CD14-positive monocyte (primary cell): ENCODE measurements at regions not wholly inside any gene's neighbourhood (a gene's known extent, or its start where the extent isn't known, plus 50 kb on each side); places are given as distances from the start of the nearest gene placed in this dataset.

Source experiments
- DNase-seq, 3 donors: peaks; one replicate each; pipeline ENCODE4 v3.0.0-alpha.2; 2011 to 2022
- H2AFZ ChIP-seq: 2 replicates; pipeline ENCODE4 v1.6.0; 2012; ENCODE audit warnings: mild to moderate bottlenecking, low read depth, low read length, inconsistent platforms; ENCODE audit not compliant: insufficient read depth, poor library complexity, severe bottlenecking
- H3K27ac ChIP-seq, 2 donors: 1 replicate in 1 of 2; 2 replicates in 1 of 2; pipeline ENCODE4 v1.5.1; 2012 to 2013; ENCODE audit warnings: low read length in 2 of 2, control low read depth in 1 of 2, inconsistent platforms in 1 of 2, low read depth in 1 of 2, mild to moderate bottlenecking in 1 of 2
- H3K27me3 ChIP-seq, 2 donors: one replicate each; pipeline versions ENCODE4 v1.6.0 to v1.6.1; 2011 to 2013; ENCODE audit warnings: low read length in 2 of 2; ENCODE audit not compliant: control insufficient read depth in 2 of 2, insufficient read depth in 2 of 2
- H3K36me3 ChIP-seq, 2 donors: replicated peaks in 1 of 2; 1 replicate in 1 of 2; 2 replicates in 1 of 2; pipeline versions ENCODE4 v1.5.1 to v1.6.1; 2012 to 2013; ENCODE audit warnings: low read length in 2 of 2, control low read depth in 1 of 2, inconsistent platforms in 1 of 2, mild to moderate bottlenecking in 1 of 2; ENCODE audit not compliant: insufficient read depth in 2 of 2, control insufficient read depth in 1 of 2
- H3K4me1 ChIP-seq, 2 donors: 1 replicate in 1 of 2; 2 replicates in 1 of 2; pipeline versions ENCODE4 v1.5.1 to v1.6.1; 2012 to 2013; ENCODE audit warnings: low read length in 2 of 2, control low read depth in 1 of 2, inconsistent platforms in 1 of 2, mild to moderate bottlenecking in 1 of 2, moderate library complexity in 1 of 2; ENCODE audit not compliant: insufficient read depth in 2 of 2, control insufficient read depth in 1 of 2
- H3K4me2 ChIP-seq: replicated peaks from 2 replicates; pipeline ENCODE3; 2012; ENCODE audit warnings: low read length, moderate library complexity, mild to moderate bottlenecking; ENCODE audit not compliant: poor library complexity, severe bottlenecking; ENCODE audit errors: extremely low read depth
- H3K4me3 ChIP-seq, 3 experiments: fragments of 200-600 bp in 1 of 3; sonication (generic) in 1 of 3; replicated peaks in 1 of 3; 1 replicate in 2 of 3; 2 replicates in 1 of 3; pipeline ENCODE4 v1.5.1; 2011 to 2013; ENCODE audit warnings: low read length in 3 of 3, mild to moderate bottlenecking in 3 of 3, control low read depth in 2 of 3, low read depth in 2 of 3, inconsistent platforms in 1 of 3, moderate library complexity in 1 of 3
- H3K79me2 ChIP-seq: 2 replicates; pipeline ENCODE4 v1.6.0; 2012; ENCODE audit warnings: mild to moderate bottlenecking, control low read depth, inconsistent platforms, low read length, moderate library complexity; ENCODE audit not compliant: insufficient read depth
- H3K9ac ChIP-seq: 2 replicates; pipeline ENCODE4 v1.6.0; 2017; ENCODE audit warnings: low read length, mild to moderate bottlenecking; ENCODE audit not compliant: insufficient read depth, poor library complexity, severe bottlenecking
- H3K9me3 ChIP-seq, 2 donors: replicated peaks in 1 of 2; 1 replicate in 1 of 2; 2 replicates in 1 of 2; pipeline versions ENCODE4 v1.5.1 to v1.6.1; 2012 to 2013; ENCODE audit warnings: low read length in 2 of 2, control low read depth in 1 of 2; ENCODE audit not compliant: control insufficient read depth in 1 of 2, insufficient read depth in 1 of 2
- H4K20me1 ChIP-seq: 2 replicates; pipeline ENCODE4 v1.6.0; 2012; ENCODE audit warnings: mild to moderate bottlenecking, low read length, control low read depth, moderate library complexity; ENCODE audit not compliant: insufficient read depth
- H3K27ac Mint-ChIP-seq, 7 donors: one replicate each; pipeline ENCODE4 v1.8.0; 2020; ENCODE audit warnings: mild to moderate bottlenecking in 7 of 7, mixed read lengths in 7 of 7, moderate library complexity in 6 of 7, inconsistent platforms in 2 of 7
- H3K27me3 Mint-ChIP-seq, 3 donors: one replicate each; pipeline ENCODE4 v1.8.0; 2021 to 2022; ENCODE audit warnings: low read depth in 3 of 3, mild to moderate bottlenecking in 3 of 3, mixed read lengths in 3 of 3, moderate library complexity in 3 of 3, inconsistent platforms in 1 of 3
- H3K36me3 Mint-ChIP-seq, 2 donors: one replicate each; pipeline ENCODE4 v1.8.0; 2020; ENCODE audit warnings: mixed read lengths in 2 of 2, inconsistent platforms in 1 of 2, mild to moderate bottlenecking in 1 of 2
- H3K4me1 Mint-ChIP-seq: one replicate; pipeline ENCODE4 v1.8.0; 2020; ENCODE audit warnings: mild to moderate bottlenecking, mixed read lengths
- H3K4me3 Mint-ChIP-seq, 2 donors: one replicate each; pipeline ENCODE4 v1.8.0; 2020; ENCODE audit warnings: mild to moderate bottlenecking in 2 of 2, mixed read lengths in 2 of 2, moderate library complexity in 1 of 2
- H3K9me3 Mint-ChIP-seq, 7 donors: one replicate each; pipeline ENCODE4 v1.8.0; 2020 to 2022; ENCODE audit warnings: mixed read lengths in 7 of 7, mild to moderate bottlenecking in 6 of 7, moderate library complexity in 6 of 7, inconsistent platforms in 2 of 7
- CTCF ChIP-seq: fragments of 200-600 bp; IDR thresholded peaks from one replicate; pipeline ENCODE4 v1.8.0; 2022; ENCODE audit warnings: antibody characterized with exemption, mild to moderate bottlenecking
- WGBS: methylation state at CpG from one replicate; pipeline ENCODE4 v1.1.5; 2013; ENCODE audit warnings: missing lambda C conversion rate; ENCODE audit not compliant: insufficient coverage; 5-methylcytosine and 5-hydroxymethylcytosine counted together
- intact Hi-C, 2 donors: fragments of 100-400 bp; cut with micrococcal nuclease; formaldehyde crosslinking; loops; one replicate each; pipeline versions ENCODE4 v1.15.0 to v1.15.1; 2023

- H3K79me2 ChIP-seq, result no peaks in the 10 kb centered on the region
- Mint-ChIP-seq H3K27me3 (no peaks in the 10 kb centered on the region), H3K27ac (no peak overlapping the region), H3K4me1 (peaks cover 4% of the 10 kb centered on the region), H3K36me3 (no peaks in the 10 kb centered on the region), H3K9me3 (peaks cover 8 to 31% (median 22%) of the 10 kb centered on the region in 7 donors), H3K4me3 (no peak overlapping the region)
- H3K4me2 ChIP-seq, result no peak overlapping the region
- intact Hi-C loops, result no loop called here
- peaks cover 14 to 15% of the 10 kb centered on the region in 2 donors for H3K9me3 ChIP-seq
- no peak overlapping the region for H3K4me3 ChIP-seq
- H3K27me3 ChIP-seq, result no peaks in the 10 kb centered on the region
- H3K4me1 ChIP-seq, result no peaks in the 10 kb centered on the region
- no peak overlapping the region for H2AFZ ChIP-seq
- no peaks in the 10 kb centered on the region for H3K36me3 ChIP-seq
- no peak for DNase-seq
- H3K27ac ChIP-seq, result no peak overlapping the region
- WGBS, result 100% methylated on average over 1 of the region's 1 CpG
- no peak for TF ChIP-seq CTCF
- no peak overlapping the region for H3K9ac ChIP-seq
- no peaks in the 10 kb centered on the region for H4K20me1 ChIP-seq
Measured at GRCh38 chr13:46479283-46479682, 73.7 kb upstream of the LRCH1 start.

GRCh38 chr13:46478651-46479050 lies 74.3 kb upstream of the LRCH1 start:
- H3K36me3 Mint-ChIP-seq, result no peaks in the 10 kb centered on the region
- Histone ChIP-seq H3K9me3 (peaks cover 8 to 11% of the 10 kb centered on the region in 2 donors), H3K27ac (no peak overlapping the region), H3K4me1 (no peaks in the 10 kb centered on the region), H3K4me3 (no peak overlapping the region), H4K20me1 (no peaks in the 10 kb centered on the region), H2AFZ (no peak overlapping the region), H3K4me2 (no peak overlapping the region), H3K79me2 (no peaks in the 10 kb centered on the region), H3K9ac (no peak overlapping the region), H3K36me3 (no peaks in the 10 kb centered on the region), H3K27me3 (no peaks in the 10 kb centered on the region)
- no peak for TF ChIP-seq CTCF
- no peak overlapping the region for H3K4me3 Mint-ChIP-seq
- no CpG with 5 or more reads among the region's 1 CpG for whole genome bisulfite sequencing
- H3K27me3 Mint-ChIP-seq, result peaks cover 0 to 2% (median 0%) of the 10 kb centered on the region in 3 donors
- no peak overlapping the region for H3K27ac Mint-ChIP-seq
- intact Hi-C loops, result no loop called here
- H3K4me1 Mint-ChIP-seq, result peaks cover 4% of the 10 kb centered on the region
- DNase-seq, result no peak
- H3K9me3 Mint-ChIP-seq, result peaks cover 5 to 24% (median 15%) of the 10 kb centered on the region in 7 donors
